GM18520 (cell line): ENCODE measurements at regions not wholly inside any gene's neighbourhood (a gene's known extent, or its start where the extent isn't known, plus 50 kb on each side); places are given as distances from the start of the nearest gene placed in this dataset.

Experiments used
- ATAC-seq: cut with Tn5 transposase; IDR thresholded peaks from one replicate; pipeline ENCODE4 v1.9.1; 2021; ENCODE audit not compliant: unreplicated experiment

GRCh38 chr5:2027790-2028189, 145.1 kb upstream of the IRX4 start:
- ATAC-seq: no peak

DNA sequence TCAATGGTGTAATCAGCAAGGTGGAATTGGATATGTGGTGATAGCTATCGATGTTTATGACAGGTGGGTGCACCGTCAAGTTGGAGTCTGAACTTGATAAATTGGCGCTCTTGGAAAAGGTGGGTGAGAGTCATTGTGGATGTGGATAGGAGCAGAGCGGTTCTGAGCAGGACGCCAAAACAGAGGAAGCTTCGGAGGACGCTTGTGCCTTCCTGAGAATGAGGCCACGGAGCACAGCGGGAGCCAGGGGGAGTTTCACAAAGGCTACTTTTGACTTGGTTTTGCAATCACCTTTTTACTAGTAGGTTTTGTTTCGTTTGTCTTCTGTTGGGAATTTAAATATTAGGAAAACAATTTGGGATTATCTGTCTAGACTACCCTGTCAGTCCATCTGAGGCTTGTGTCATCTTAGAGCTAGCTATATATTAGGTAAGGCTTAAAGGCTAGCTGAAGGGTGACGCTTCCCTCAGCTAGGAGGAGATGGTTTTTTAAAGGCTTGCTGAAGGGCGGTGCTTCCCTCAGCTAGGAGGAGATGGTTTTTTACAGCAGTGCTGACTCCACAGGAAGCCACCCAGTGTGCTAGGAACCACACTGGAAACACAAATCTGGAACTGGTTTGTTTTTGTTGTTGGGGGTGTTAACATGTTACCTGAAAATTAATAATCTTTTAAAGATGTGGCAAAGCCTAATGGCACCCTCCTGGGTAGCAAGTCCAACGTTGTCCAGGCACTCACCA, 142.4 kb upstream of the IRX4 start:
- ATAC-seq: no peak

DNA sequence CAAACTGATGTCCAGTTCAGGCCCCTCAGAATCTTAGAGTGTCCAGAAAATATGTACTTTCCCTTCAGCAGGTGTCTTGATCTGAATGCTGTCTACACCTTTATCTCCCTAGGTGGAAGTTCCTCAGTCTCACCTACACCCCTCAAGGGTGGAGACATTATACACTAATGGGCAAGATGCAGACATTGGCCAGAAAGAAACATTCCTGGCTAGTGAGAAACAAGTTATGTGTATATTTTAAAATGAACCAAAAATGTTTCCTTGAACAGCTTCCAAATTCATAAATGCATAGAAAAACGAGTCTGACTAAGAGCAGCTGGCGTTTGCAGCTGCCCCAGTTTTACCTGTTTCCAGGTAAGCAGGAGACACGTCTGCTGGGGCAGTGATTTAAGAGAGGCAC, 140.5 kb upstream of the IRX4 start:
- ATAC-seq: no peak

GRCh38 chr5:2022436-2022835, 139.7 kb upstream of the IRX4 start:
- no peak for ATAC-seq

GRCh38 chr5:2021484-2022176, 138.9 kb upstream of the IRX4 start:
- ATAC-seq: no peak

DNA sequence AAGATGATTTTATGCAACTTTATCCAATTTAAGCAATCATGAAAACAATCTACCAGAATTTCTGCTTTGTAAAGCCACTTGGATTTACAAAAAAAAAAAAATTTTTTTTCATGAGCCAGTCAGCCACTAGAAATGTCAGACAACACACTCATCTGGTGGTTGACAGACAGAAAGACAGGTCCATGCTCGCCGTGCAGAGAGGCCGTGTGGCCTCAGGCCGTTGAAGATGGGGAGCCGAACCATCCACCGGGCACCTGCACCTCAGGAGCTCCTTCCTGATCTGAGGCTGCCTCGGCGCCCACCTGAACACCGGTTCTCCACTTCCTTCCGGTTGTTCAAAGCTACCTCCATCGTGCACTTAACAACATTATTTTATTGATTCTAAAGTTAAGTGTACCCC, 138.0 kb upstream of the IRX4 start:
- ATAC-seq: no peak

DNA sequence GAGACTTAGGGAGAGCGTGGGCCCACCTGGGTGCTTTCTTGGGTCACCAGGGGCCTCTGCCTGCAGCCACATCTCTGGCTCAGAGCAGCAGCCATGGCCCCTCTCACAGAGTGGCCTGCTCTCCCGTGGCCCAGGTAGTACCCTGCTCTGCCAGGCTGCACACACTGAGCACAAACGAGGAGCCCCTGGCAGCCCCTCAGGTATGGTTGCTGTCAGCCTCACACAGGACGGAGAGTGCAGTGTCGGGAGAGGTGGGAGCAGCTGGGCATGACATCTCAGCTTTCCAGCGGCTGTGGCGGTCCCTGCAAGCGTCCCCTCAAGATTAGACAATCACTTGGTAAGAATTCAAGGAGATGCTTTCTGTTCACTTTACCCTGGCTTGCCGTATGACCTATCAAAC, 137.0 kb upstream of the IRX4 start:
- no peak for ATAC-seq

DNA sequence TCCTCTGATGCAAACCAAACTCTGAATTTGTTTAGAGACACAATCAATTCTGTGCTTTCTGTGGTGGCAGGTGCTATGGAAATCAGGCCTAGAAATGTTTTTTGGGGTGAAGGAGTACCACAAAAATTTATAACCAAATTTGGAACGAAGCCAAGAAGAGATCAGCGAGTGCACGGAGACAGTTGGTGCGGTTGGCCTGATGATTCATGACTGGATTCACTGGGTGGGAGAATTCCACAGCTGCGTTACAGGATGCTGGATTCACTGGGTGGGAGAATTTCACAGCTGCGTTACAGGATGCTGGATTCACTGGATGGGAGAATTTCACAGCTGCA, 135.6 kb upstream of the IRX4 start:
- no peak for ATAC-seq

DNA sequence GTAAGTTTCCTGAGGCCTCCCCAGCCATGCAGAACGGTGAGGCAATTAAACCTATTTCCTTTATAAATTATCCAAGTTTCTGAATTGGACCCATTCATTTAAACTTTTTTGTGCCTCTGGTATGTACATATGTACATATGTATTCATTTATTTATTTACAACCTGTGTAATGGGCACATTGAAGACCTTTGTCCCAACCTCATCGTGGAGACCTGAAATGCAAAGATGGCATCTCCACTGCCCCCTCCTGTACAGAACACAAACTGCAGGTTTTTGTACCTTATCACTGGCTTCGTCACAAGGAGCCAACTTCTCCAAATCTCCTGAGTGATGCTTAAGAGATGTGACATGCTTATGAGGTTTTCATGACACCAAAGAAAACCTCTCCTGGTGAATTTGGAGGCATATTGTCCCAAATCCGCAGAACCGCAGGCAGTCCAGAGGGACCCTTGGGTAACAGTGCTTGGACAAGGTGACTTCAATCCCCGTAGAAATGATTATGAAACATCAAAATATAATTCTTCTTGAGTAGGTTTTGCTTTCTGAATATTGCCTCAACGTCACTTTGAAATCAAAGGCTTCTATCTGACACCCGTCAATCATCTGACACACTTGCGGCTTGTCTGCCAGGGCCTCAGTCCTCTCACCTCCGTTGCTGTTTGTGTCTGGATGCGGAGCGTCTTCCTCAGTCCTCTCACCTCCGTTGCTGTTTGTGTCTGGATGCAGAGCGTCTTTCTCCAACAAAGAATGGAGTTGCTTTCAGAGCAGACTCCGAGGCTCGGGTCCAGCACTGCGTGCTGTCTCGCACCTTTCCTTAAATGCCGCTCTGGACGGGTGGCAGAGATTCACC, 135.0 kb upstream of the IRX4 start:
- no peak for ATAC-seq

- ATAC-seq: no peak
These were observed 133.2 kb upstream of the IRX4 start for GRCh38 chr5:2015961-2016360.

- no peak for ATAC-seq
These were observed 132.6 kb upstream of the IRX4 start for GRCh38 chr5:2015124-2015848.

GRCh38 chr5:2014058-2014610, 131.4 kb upstream of the IRX4 start:
- no peak for ATAC-seq

GRCh38 chr5:2013301-2014057, 130.8 kb upstream of the IRX4 start:
- ATAC-seq: no peak

- no peak for ATAC-seq
These were observed 130.2 kb upstream of the IRX4 start for GRCh38 chr5:2012885-2013284.

- no peak for ATAC-seq
These were observed 129.0 kb upstream of the IRX4 start for GRCh38 chr5:2011481-2012411.

DNA sequence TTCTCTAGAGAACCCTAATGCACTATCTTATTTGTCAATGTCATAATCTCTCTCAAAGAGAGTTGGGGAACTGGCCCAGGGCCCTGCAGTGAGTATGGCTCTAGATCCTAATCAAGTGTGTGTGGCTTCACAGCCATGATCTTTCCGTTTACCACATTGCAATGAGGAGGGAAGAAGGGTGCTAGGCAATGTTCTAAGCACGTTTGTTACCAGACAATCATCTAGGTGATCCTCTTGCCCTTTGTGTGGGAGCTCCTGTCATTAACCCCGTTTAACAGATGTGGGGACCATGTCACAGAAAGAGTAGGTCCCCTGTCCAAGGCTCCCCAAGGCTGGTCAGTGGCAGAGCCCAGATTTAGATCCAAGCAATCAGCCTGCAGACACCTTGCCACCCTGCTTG, 128.2 kb upstream of the IRX4 start:
- no peak for ATAC-seq

GRCh38 chr5:2009986-2010914, 127.5 kb upstream of the IRX4 start:
- no peak for ATAC-seq
